ENCODE measurements at regions not wholly inside any gene's neighbourhood (a gene's known extent, or its start where the extent isn't known, plus 50 kb on each side); places are given as distances from the start of the nearest gene placed in this dataset.

DNA sequence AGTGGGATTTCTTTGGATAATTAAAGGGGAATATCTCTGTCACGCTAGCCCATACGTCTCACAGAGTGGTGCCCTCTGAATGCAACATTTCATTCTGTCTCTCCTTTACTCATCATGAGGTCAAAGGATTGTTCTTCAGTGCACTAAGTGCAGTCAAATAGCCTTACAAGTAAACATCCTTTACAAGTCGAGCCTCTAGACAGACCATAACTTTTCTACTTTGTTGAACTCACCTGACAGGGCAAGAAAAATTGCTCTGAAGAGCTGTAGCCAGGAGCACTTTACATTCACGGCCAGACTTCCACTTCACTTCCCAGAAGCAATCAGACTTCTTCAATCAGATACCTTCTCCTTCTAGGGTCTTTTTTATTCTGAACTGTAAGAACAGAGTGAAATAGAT is 768.0 kb upstream of the TMPRSS15 start:
- CTCF ChIA-PET, result no interaction called here
- Histone ChIP-seq H3K9me3 (replicated peaks; ENCODE audit: control insufficient read depth, insufficient read depth, low read length) (no peaks in the 10 kb centered on the region), H3K4me1 (ENCODE audit: control insufficient read depth, extremely low read depth, insufficient read depth, low read length) (no peaks in the 10 kb centered on the region), H3K27me3 (ENCODE audit: control insufficient read depth in 2 of 2, insufficient read depth in 2 of 2, low read length in 2 of 2) (no peaks in the 10 kb centered on the region), H3K36me3 (ENCODE audit: control insufficient read depth in 2 of 2, extremely low read depth in 1 of 2, insufficient read depth in 2 of 2, low read length in 2 of 2) (no peaks in the 10 kb centered on the region), H3K79me2 (ENCODE audit: control insufficient read depth, insufficient read depth, low read length) (no peaks in the 10 kb centered on the region), H3K9me1 (replicated peaks; ENCODE audit: control insufficient read depth, extremely low read depth, insufficient read depth, low read length) (no peaks in the 10 kb centered on the region), H3K27ac (ENCODE audit: insufficient read depth, low read depth, low read length) (no peak overlapping the region), H2AFZ (ENCODE audit: low read depth, low read length) (no peak overlapping the region), H3K4me2 (ENCODE audit: insufficient read depth, low read length) (no peak overlapping the region), H4K20me1 (replicated peaks; ENCODE audit: control insufficient read depth, extremely low read depth, insufficient read depth, low read length) (no peaks in the 10 kb centered on the region), H3K4me3 (replicated peaks in 1 of 3; ENCODE audit: insufficient read depth in 1 of 3, low read depth in 1 of 3, low read length in 3 of 3) (no peak overlapping the region), H3K9ac (replicated peaks; ENCODE audit: extremely low read depth, insufficient read depth, low read length) (no peak overlapping the region)
- BruUV-seq (replicated peaks), result no TSS peak
- intact Hi-C loops (cut with micrococcal nuclease) (no loop called here), dilution Hi-C loops (cut with MboI; ENCODE audit: extremely low pct_ligation_motif_present, low sequenced_read_pairs) (no loop called here)
- DNase-seq (ENCODE audit: low read depth, low spot score) (no peak), FAIRE-seq (no peak)
- TF ChIP-seq GATA2 (IDR thresholded peaks at IDR 0.05; ENCODE audit: insufficient read depth, insufficient read length, low read depth, low read length), result no peak
- TF ChIP-seq EZH2 (IDR thresholded peaks at IDR 0.05; ENCODE audit: borderline replicate concordance, low read depth, low read length, severe bottlenecking), result no peak
- no peak for TF ChIP-seq POLR2A (IDR thresholded peaks at IDR 0.05; ENCODE audit: low read depth, low read length)
- no peak for TF ChIP-seq FOS (IDR thresholded peaks at IDR 0.05; ENCODE audit: borderline replicate concordance, insufficient read depth, low read length)
- TF ChIP-seq, protein P1, sequence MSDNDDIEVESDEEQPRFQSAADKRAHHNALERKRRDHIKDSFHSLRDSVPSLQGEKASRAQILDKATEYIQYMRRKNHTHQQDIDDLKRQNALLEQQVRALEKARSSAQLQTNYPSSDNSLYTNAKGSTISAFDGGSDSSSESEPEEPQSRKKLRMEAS (IDR thresholded peaks at IDR 0.05; ENCODE audit: insufficient read depth, insufficient read length), result no peak
- no peak for TF ChIP-seq JUN (IDR thresholded peaks at IDR 0.05; ENCODE audit: borderline replicate concordance, insufficient read depth, insufficient read length, low read depth)
- TF ChIP-seq MYC (IDR thresholded peaks at IDR 0.05; ENCODE audit: low read depth, low read length), result no peak
- no peak for TF ChIP-seq POLR2AphosphoS5 (IDR thresholded peaks at IDR 0.05; ENCODE audit: insufficient read depth, low read depth, low read length)
- TF ChIP-seq, protein P2, sequence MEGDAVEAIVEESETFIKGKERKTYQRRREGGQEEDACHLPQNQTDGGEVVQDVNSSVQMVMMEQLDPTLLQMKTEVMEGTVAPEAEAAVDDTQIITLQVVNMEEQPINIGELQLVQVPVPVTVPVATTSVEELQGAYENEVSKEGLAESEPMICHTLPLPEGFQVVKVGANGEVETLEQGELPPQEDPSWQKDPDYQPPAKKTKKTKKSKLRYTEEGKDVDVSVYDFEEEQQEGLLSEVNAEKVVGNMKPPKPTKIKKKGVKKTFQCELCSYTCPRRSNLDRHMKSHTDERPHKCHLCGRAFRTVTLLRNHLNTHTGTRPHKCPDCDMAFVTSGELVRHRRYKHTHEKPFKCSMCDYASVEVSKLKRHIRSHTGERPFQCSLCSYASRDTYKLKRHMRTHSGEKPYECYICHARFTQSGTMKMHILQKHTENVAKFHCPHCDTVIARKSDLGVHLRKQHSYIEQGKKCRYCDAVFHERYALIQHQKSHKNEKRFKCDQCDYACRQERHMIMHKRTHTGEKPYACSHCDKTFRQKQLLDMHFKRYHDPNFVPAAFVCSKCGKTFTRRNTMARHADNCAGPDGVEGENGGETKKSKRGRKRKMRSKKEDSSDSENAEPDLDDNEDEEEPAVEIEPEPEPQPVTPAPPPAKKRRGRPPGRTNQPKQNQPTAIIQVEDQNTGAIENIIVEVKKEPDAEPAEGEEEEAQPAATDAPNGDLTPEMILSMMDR (IDR thresholded peaks at IDR 0.05; ENCODE audit: extremely low read depth in 1 of 2, insufficient read depth in 1 of 2, low read depth in 1 of 2, low read length in 2 of 2), result no peak
- POLR2A ChIA-PET, result no interaction called here

Measured in endothelial cell of umbilical vein (primary cell).